GM12873 (cell line): ENCODE measurements at regions not wholly inside any gene's neighbourhood (a gene's known extent, or its start where the extent isn't known, plus 50 kb on each side); places are given as distances from the start of the nearest gene placed in this dataset.

Experiments
- TF ChIP-seq, protein P1 (sequence below): IDR thresholded peaks from 2 replicates; pipeline ENCODE4 v1.5.1; 2012; ENCODE audit warnings: low read depth, mild to moderate bottlenecking, moderate library complexity, low read length, control low read depth; ENCODE audit not compliant: insufficient read depth; ENCODE audit errors: missing control alignments

DNA sequence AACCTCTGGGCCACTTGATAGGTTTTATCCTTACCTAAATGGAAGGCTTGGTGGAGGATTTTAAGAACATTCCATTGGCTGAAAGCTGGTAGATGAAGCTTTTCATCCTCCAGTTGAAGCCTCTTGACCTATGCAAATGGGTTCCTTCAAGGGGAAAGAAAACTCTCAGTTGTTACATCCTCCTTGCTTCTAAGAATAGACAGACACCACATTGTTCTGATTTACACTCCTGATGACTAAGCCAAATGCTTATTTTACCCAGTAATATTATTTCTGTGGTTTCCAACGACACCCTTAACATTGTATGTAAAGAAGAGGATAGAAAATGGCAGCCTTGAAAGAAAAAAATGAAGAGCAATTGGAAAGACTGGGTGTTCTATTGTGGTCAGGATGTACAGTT lies 480.5 kb downstream of the OTOL1 start:
- TF ChIP-seq, protein P1, sequence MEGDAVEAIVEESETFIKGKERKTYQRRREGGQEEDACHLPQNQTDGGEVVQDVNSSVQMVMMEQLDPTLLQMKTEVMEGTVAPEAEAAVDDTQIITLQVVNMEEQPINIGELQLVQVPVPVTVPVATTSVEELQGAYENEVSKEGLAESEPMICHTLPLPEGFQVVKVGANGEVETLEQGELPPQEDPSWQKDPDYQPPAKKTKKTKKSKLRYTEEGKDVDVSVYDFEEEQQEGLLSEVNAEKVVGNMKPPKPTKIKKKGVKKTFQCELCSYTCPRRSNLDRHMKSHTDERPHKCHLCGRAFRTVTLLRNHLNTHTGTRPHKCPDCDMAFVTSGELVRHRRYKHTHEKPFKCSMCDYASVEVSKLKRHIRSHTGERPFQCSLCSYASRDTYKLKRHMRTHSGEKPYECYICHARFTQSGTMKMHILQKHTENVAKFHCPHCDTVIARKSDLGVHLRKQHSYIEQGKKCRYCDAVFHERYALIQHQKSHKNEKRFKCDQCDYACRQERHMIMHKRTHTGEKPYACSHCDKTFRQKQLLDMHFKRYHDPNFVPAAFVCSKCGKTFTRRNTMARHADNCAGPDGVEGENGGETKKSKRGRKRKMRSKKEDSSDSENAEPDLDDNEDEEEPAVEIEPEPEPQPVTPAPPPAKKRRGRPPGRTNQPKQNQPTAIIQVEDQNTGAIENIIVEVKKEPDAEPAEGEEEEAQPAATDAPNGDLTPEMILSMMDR: no peak

DNA sequence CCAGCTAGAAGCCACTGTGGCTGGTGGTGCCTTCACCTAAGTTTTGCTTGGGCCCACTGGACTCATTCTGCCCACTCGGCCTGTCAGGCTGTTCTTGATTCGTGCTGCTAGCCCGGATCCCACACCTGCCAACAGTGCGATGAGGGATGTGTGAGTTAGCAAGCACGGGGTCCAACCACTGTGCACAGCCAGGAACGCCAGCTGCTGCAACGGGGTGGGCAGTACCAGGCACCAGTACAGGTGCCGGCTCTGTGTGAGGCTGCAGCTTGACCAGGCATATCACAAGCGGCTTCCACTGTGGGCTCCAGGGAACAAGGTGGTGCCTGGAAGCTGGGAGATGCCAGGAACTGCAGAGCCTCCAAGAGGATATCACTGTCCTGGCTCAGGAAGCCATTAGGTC lies 481.2 kb downstream of the OTOL1 start:
- TF ChIP-seq, protein P1: no peak

DNA sequence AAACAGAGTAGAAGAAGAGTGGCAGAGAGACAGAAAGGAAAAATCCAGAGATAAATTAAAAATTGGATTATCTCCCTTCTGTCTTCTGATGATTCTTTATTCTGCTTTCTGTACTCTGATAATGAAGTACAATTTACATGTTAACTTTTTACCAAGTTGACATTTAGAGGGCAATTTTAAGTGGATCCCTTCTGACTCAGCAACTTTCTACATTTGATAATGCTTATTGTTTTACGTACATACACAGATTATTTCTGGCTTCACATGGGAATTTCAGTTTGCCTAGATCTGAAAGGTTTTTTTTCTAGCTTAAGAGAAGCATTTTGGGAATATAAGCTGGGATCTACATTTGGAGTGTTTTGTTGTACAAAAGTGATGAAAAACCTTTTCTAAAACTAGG lies 491.3 kb downstream of the OTOL1 start:
- TF ChIP-seq, protein P1: no peak

DNA sequence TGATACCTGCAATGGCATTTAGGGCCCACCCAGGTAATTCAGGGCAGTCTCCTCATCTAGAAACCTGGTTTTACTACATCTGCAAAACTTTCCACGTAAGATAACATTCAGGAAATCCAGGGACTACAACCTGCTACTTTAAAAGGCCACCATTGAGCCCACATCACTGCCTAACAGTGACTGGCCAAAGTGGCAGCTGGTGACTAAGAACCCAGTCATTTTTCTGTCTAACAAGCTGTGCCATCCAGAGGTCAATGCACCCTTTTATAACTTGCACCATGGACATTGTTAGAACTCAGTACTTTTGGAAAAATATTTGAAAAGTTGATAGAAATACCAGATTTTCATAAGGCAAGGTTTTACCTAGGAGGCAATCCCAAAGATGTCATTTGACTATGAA lies 492.4 kb downstream of the OTOL1 start:
- TF ChIP-seq, protein P1: no peak

DNA sequence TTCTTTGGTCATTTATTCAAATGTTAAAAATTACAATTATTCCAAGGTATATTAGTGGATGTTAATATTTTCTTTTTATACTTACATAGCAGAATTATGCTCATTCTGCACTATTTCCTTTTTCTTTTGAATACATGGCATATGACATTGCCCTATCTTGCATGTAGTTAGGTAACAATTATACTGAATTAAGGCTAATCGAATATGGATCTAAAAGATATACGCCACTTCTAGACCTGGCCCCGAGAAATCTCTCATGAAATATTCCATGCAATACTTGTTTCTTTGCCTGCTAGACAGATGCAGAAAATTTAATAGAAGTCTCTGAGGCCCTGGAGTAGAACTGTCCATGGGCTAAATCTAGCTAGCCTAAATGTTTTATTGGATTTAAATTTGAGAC lies 493.4 kb downstream of the OTOL1 start:
- TF ChIP-seq, protein P1: no peak

DNA sequence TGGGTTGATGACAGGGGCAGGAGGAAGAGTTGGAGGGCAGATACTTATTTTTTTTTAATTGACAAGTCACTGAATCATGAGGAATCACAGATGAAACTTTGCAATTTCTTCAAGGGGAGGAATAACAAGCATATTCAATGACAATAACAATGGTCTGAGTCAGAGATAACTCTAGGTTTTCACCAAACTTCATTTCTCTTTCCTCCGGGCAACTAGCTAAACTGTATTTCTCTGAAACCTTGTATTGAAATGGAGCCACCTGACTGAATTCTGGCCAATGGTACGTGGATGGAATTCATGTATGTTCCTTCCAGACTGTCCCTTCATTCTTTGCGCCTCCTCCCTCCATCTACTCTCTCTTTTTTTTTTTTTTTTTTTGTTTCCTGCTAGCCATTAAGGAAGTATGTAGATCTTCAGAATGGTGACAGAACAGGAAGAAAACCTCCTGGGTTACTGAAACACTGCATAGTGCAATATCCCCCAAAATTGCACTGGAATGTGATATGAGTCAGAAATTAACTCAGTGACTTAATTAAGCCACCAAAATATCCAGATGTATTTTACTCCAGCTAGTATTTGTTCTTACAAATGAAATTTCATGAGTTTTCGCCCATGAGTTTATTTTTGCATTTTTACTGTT lies 495.4 kb downstream of the OTOL1 start:
- TF ChIP-seq, protein P1: no peak

DNA sequence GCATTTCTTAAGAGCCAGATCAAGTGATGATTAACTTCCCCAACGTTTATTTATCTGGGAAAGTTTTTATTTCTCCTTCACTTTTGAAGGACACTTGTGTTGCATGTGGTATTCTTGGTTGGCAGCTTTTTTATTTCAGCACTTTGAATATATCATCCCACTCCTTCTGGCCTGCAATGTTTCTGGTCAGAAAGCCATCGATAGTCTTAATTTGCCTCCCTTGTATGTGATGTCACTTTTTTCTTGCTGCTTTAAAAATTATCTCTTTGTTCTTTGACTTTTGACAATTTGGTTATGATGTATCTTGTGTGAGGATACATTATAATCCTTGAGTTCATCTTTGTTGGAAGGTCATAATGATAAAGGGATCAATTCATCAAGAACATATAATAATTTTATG lies 503.2 kb downstream of the OTOL1 start:
- TF ChIP-seq, protein P1: no peak
